ENCODE measurements at regions not wholly inside any gene's neighbourhood (a gene's known extent, or its start where the extent isn't known, plus 50 kb on each side); places are given as distances from the start of the nearest gene placed in this dataset.

GRCh38 chr1:22203335-22203734 lies 60.4 kb upstream of the WNT4 start:
- TF ChIP-seq ZNF768 (CRISPR knock-in tag; IDR thresholded peaks at IDR 0.05): no peak
- no peak for TF ChIP-seq MXI1 (IDR thresholded peaks at IDR 0.05; ENCODE audit: borderline replicate concordance, low read depth, low read length)
- TF ChIP-seq KLF15 (CRISPR knock-in tag; IDR thresholded peaks at IDR 0.05; ENCODE audit: borderline replicate concordance): no peak
- TF ChIP-seq EZH2 (conservative IDR thresholded peaks at IDR 0.05; ENCODE audit: low read depth, low read length): no peak
- no peak for TF ChIP-seq PATZ1 (CRISPR knock-in tag; IDR thresholded peaks at IDR 0.05)
- no peak for TF ChIP-seq ZBTB37 (CRISPR knock-in tag; IDR thresholded peaks at IDR 0.05)
- no peak for TF ChIP-seq CTCF (CRISPR knock-in tag; IDR thresholded peaks at IDR 0.05)
- no peak for TF ChIP-seq HNF1B (CRISPR knock-in tag; IDR thresholded peaks at IDR 0.05)
- TF ChIP-seq ZNF326 (CRISPR knock-in tag; IDR thresholded peaks at IDR 0.05; ENCODE audit: borderline replicate concordance): no peak
- no peak for TF ChIP-seq EED (CRISPR knock-in tag; IDR thresholded peaks at IDR 0.05)
- no peak for TF ChIP-seq FOXK2 (IDR thresholded peaks at IDR 0.05)

All from HepG2 (cell line).